AG09319 (cell line): ENCODE measurements at regions not wholly inside any gene's neighbourhood (a gene's known extent, or its start where the extent isn't known, plus 50 kb on each side); places are given as distances from the start of the nearest gene placed in this dataset.

Experiments used
- DNase-seq: peaks from one replicate; pipeline ENCODE4 v3.0.0-alpha.2; 2010; ENCODE audit warnings: low read depth; ENCODE audit errors: extremely low read depth
- CTCF ChIP-seq: IDR thresholded peaks from 2 replicates; pipeline ENCODE4 v1.5.1; 2011; ENCODE audit warnings: low read depth, mild to moderate bottlenecking, inconsistent platforms, low read length, moderate library complexity

DNA sequence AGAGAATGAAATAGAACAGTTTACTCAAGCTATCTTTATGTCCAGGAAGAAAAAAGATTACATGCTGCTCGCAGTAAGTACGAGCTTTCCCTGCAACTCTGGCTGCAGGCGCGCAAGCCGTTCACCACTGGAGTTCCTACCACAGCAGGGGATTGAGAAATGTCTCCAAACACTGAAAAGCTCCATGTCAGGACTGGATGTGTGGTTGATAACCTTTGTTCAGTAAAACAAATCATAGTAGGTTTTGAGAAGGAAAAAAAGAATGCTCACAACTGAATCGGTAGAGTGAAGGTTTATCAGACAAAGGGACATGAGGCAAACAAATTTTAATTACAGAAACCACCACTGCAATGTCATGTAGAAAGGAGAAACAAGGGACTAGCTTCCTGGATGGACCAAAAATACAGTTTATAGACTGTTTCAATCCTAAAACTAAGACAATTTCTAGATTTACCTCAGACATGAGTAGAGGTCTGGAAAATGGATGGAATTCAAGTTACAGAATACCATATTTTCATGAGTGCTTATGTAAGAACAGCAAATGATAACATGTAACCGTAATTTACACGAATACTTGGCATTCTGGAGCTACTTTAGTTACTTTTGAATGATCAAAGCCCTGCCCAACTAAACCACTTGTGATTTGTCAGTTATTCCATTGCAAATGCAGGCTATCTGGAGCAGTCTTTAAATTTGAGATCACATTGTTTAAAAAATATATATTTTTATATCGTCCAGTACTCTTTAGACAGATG lies 471.1 kb downstream of the SHQ1 start:
- DNase-seq = no peak

GRCh38 chr3:72375237-72376076 lies 472.8 kb downstream of the SHQ1 start:
- TF ChIP-seq CTCF = no peak
- DNase-seq = no peak

More for the DNA sequence above, 471.1 kb downstream of the SHQ1 start:
- no peak for TF ChIP-seq CTCF

DNA sequence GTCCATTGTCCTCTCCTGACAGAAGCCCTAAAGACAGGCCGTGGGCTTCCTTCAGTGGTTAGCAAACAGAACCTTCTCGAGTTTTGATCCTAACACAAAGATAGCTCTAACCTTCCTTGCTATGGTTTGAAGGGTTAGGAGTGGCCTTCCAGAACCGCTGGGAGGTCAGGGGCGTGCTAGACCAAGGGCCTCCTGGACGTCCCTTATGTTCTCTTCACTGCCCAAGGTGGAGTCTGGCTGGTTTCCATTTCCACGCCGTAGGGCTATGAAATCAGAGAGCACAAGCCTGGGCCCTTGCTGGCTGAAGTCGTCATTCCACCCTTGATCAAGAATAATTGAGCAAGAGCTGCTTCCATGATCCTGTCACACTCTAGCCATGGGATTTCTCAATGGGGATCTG lies 475.1 kb downstream of the SHQ1 start:
- no peak for DNase-seq
- no peak for TF ChIP-seq CTCF

GRCh38 chr3:72372161-72372560 lies 476.1 kb downstream of the SHQ1 start:
- no peak for DNase-seq
- no peak for TF ChIP-seq CTCF

DNA sequence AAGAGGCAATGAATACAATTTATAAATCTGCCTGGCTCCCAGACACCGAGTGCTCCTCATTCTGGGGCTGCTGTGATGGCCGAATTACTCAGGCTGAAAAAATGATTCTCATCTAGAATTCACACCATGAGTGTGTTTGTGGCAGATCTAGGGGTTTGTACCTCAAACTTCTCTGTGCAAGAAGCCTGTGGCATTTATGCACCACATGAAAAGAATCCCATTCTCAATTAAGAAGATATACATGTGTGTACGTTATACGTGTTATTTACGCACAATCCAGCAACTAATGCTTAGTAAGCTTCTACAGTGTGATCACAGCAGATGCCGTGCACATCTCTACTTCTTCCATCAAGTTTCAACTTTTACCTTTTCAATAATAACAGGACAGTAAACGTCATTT lies 476.8 kb downstream of the SHQ1 start:
- no peak for TF ChIP-seq CTCF
- DNase-seq = no peak

GRCh38 chr3:72370947-72371346 lies 477.3 kb downstream of the SHQ1 start:
- DNase-seq = no peak
- TF ChIP-seq CTCF = no peak

DNA sequence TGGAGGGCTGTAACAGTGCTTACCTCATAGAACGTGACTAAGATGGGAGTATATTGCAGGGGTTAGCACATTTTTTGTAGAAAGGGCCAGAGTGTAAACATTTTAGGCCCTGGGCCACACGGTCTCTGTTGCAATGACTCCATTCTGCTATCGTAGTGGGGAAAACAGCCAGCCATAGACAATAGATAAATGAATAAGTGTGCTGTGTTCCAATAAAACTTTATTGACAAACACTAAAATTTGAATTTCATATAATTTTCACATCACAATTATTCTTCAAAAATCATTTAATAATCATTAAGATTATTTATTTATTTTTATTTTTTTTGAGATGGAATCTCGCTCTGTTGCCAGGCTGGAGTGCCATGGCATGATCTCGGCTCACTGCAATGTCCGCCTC lies 478.6 kb downstream of the SHQ1 start:
- DNase-seq = no peak
- TF ChIP-seq CTCF = no peak
